NCI-H1930 (cell line): ENCODE measurements at regions not wholly inside any gene's neighbourhood (a gene's known extent, or its start where the extent isn't known, plus 50 kb on each side); places are given as distances from the start of the nearest gene placed in this dataset.
"Not testable (repeated sequence)": the region's sequence is repeated elsewhere in the genome, so short reads cannot be mapped to it uniquely, and the experiment has no call there.

Experiments
- DNase-seq, 2 experiments: peaks; one replicate each; lab custom pipeline; 2025; lab: John Stamatoyannopoulos, UW

- no peak for DNase-seq
Measured at GRCh38 chr5:30150231-30150630, 1043.3 kb upstream of the CDH6 start.

GRCh38 chr5:30149526-30149925 lies 1044.0 kb upstream of the CDH6 start:
- no peak for DNase-seq

- no peak for DNase-seq
Measured at GRCh38 chr5:30147976-30148375, 1045.5 kb upstream of the CDH6 start.

GRCh38 chr5:30144059-30144458 lies 1049.4 kb upstream of the CDH6 start:
- not testable (repeated sequence) for DNase-seq

- DNase-seq, result no peak
Measured at GRCh38 chr5:30142432-30142831, 1051.1 kb upstream of the CDH6 start.

- no peak for DNase-seq
Measured at GRCh38 chr5:30121043-30121442, 1072.4 kb upstream of the CDH6 start.

- DNase-seq, result no peak
Measured at GRCh38 chr5:30117135-30117534, 1076.4 kb upstream of the CDH6 start.

- DNase-seq, result no peak
Measured at GRCh38 chr5:30113542-30113941, 1079.9 kb upstream of the CDH6 start.

GRCh38 chr5:30112867-30113266 lies 1080.6 kb upstream of the CDH6 start:
- DNase-seq, result no peak

GRCh38 chr5:30108051-30108450 lies 1085.4 kb upstream of the CDH6 start:
- DNase-seq, result no peak

GRCh38 chr5:30106596-30106995 lies 1086.9 kb upstream of the CDH6 start:
- DNase-seq, result no peak

GRCh38 chr5:30104872-30105596 lies 1088.5 kb upstream of the CDH6 start:
- no peak for DNase-seq

GRCh38 chr5:30103452-30104202 lies 1089.9 kb upstream of the CDH6 start:
- no peak for DNase-seq

- no peak for DNase-seq
Measured at GRCh38 chr5:30103052-30103451, 1090.4 kb upstream of the CDH6 start.

GRCh38 chr5:30102185-30102584 lies 1091.3 kb upstream of the CDH6 start:
- DNase-seq, result no peak

- peak in 1 of 2 experiments; percentile 75 for DNase-seq
Measured at GRCh38 chr5:30100929-30101328, 1092.6 kb upstream of the CDH6 start.

- DNase-seq, result peak in 1 of 2 experiments; percentile 53
Measured at GRCh38 chr5:30100148-30100713, 1093.3 kb upstream of the CDH6 start.

- DNase-seq, result peak; percentile 94 to 99
Measured at GRCh38 chr5:30099634-30100033, 1093.9 kb upstream of the CDH6 start.

- DNase-seq, result no peak
Measured at GRCh38 chr5:30098940-30099339, 1094.5 kb upstream of the CDH6 start.

GRCh38 chr5:30092548-30092947 lies 1100.9 kb upstream of the CDH6 start:
- DNase-seq, result no peak

GRCh38 chr5:30069441-30070263 lies 1123.8 kb upstream of the CDH6 start:
- DNase-seq, result no peak

GRCh38 chr5:30063503-30063902 lies 1130.0 kb upstream of the CDH6 start:
- DNase-seq, result no peak
